H9 (cell line): ENCODE measurements at regions not wholly inside any gene's neighbourhood (a gene's known extent, or its start where the extent isn't known, plus 50 kb on each side); places are given as distances from the start of the nearest gene placed in this dataset.

Experiments
- DNase-seq: peaks from one replicate; pipeline ENCODE4 v3.0.0-alpha.2; 2017
- H2AFZ ChIP-seq: one replicate; pipeline ENCODE4 v1.6.1; 2013; ENCODE audit warnings: mild to moderate bottlenecking, low read length, control low read depth, moderate library complexity
- H2AK5ac ChIP-seq: 2 replicates; pipeline ENCODE4 v1.6.1; 2013; ENCODE audit warnings: low read length, control low read depth, mixed read lengths; ENCODE audit not compliant: insufficient read length
- H2BK120ac ChIP-seq: one replicate; pipeline ENCODE4 v1.6.1; 2013; ENCODE audit warnings: low read depth, mild to moderate bottlenecking, low read length, control low read depth, inconsistent platforms; ENCODE audit not compliant: poor library complexity, severe bottlenecking
- H2BK12ac ChIP-seq: 2 replicates; pipeline ENCODE4 v1.6.1; 2013; ENCODE audit warnings: low read length, control low read depth, mixed read lengths, low read depth; ENCODE audit not compliant: insufficient read length
- H2BK15ac ChIP-seq: 2 replicates; pipeline ENCODE4 v1.6.1; 2013; ENCODE audit warnings: low read depth, low read length, control low read depth
- H2BK20ac ChIP-seq: one replicate; pipeline ENCODE4 v1.6.1; 2013; ENCODE audit warnings: low read depth, mild to moderate bottlenecking, low read length, control low read depth, inconsistent platforms; ENCODE audit not compliant: poor library complexity, severe bottlenecking
- H2BK5ac ChIP-seq: 2 replicates; pipeline ENCODE4 v1.6.1; 2013; ENCODE audit warnings: low read length, control low read depth, mixed read lengths; ENCODE audit not compliant: insufficient read length
- H3K14ac ChIP-seq: 2 replicates; pipeline ENCODE4 v1.6.1; 2013; ENCODE audit warnings: low read length, control low read depth; ENCODE audit not compliant: insufficient read depth
- H3K18ac ChIP-seq: 2 replicates; pipeline ENCODE4 v1.6.1; 2013; ENCODE audit warnings: low read depth, mild to moderate bottlenecking, mixed read lengths, low read length, control low read depth; ENCODE audit not compliant: insufficient read length
- H3K23ac ChIP-seq: 2 replicates; pipeline ENCODE4 v1.6.1; 2013; ENCODE audit warnings: low read length, control low read depth, mixed read lengths, low read depth; ENCODE audit not compliant: insufficient read length
- H3K23me2 ChIP-seq: 2 replicates; pipeline ENCODE4 v1.6.1; 2013; ENCODE audit warnings: low read depth, mild to moderate bottlenecking, mixed read lengths, low read length, control low read depth; ENCODE audit not compliant: insufficient read length, poor library complexity, severe bottlenecking
- H3K27ac ChIP-seq: 2 replicates; pipeline ENCODE4 v1.5.1; 2013; ENCODE audit warnings: low read length, control low read depth, mixed read lengths, low read depth; ENCODE audit not compliant: insufficient read length
- H3K27me3 ChIP-seq: 2 replicates; pipeline ENCODE4 v1.6.1; 2013; ENCODE audit warnings: low read length, control low read depth, inconsistent platforms; ENCODE audit not compliant: insufficient read depth
- H3K4ac ChIP-seq: 2 replicates; pipeline ENCODE4 v1.6.1; 2013; ENCODE audit warnings: low read depth, mild to moderate bottlenecking, control low read depth, inconsistent platforms, low read length, moderate library complexity
- H3K4me1 ChIP-seq: 2 replicates; pipeline ENCODE4 v1.6.1; 2013; ENCODE audit warnings: low read length, control low read depth, inconsistent platforms; ENCODE audit not compliant: insufficient read depth
- H3K4me2 ChIP-seq: 2 replicates; pipeline ENCODE4 v1.6.1; 2013; ENCODE audit warnings: low read length, control low read depth, mixed read lengths; ENCODE audit not compliant: insufficient read length, insufficient read depth
- H3K56ac ChIP-seq: 2 replicates; pipeline ENCODE4 v1.6.1; 2013; ENCODE audit warnings: low read depth, mild to moderate bottlenecking, mixed read lengths, low read length, control low read depth; ENCODE audit not compliant: insufficient read length
- H3K79me1 ChIP-seq: 2 replicates; pipeline ENCODE4 v1.6.1; 2013; ENCODE audit warnings: low read depth, mild to moderate bottlenecking, moderate library complexity, low read length, control low read depth, inconsistent platforms; ENCODE audit not compliant: insufficient read depth, poor library complexity, severe bottlenecking
- H3K79me2 ChIP-seq: 2 replicates; pipeline ENCODE4 v1.6.1; 2013; ENCODE audit warnings: low read length, control low read depth, inconsistent platforms; ENCODE audit not compliant: insufficient read depth
- H3K9ac ChIP-seq: 2 replicates; pipeline ENCODE4 v1.6.1; 2013; ENCODE audit warnings: low read length, control low read depth, mixed read lengths; ENCODE audit not compliant: insufficient read length; ENCODE audit errors: extremely low read depth
- H3K9me3 ChIP-seq: one replicate; pipeline ENCODE4 v1.6.1; 2013; ENCODE audit warnings: low read depth, low read length, inconsistent platforms; ENCODE audit not compliant: control insufficient read depth
- H3T11ph ChIP-seq: one replicate; pipeline ENCODE4 v1.6.1; 2013; ENCODE audit warnings: mild to moderate bottlenecking, low read length, control low read depth, inconsistent platforms
- H4K20me1 ChIP-seq: one replicate; pipeline ENCODE4 v1.6.1; 2013; ENCODE audit not compliant: control insufficient read depth, insufficient read length, insufficient read depth
- H4K5ac ChIP-seq: 2 replicates; pipeline ENCODE4 v1.6.1; 2013; ENCODE audit warnings: low read depth, mild to moderate bottlenecking, mixed read lengths, low read length, control low read depth; ENCODE audit not compliant: insufficient read length
- H4K8ac ChIP-seq: replicated peaks from 2 replicates; pipeline ENCODE4 v1.6.1; 2013; ENCODE audit warnings: low read length, control low read depth, mixed read lengths, low read depth; ENCODE audit not compliant: insufficient read length
- H4K91ac ChIP-seq: 2 replicates; pipeline ENCODE4 v1.6.1; 2013; ENCODE audit warnings: low read depth, mild to moderate bottlenecking, moderate library complexity, mixed read lengths, low read length, control low read depth; ENCODE audit not compliant: insufficient read length
- H3K27ac Mint-ChIP-seq, 3 experiments: 2 replicates in 2 of 3; 3 replicates in 1 of 3; pipeline ENCODE4 v1.8.0; 2020 to 2021; ENCODE audit warnings: mixed read lengths in 3 of 3, mild to moderate bottlenecking in 1 of 3, moderate library complexity in 1 of 3
- H3K27me3 Mint-ChIP-seq: 2 replicates; pipeline ENCODE4 v1.8.0; 2021; ENCODE audit warnings: low read depth, mild to moderate bottlenecking, moderate library complexity, mixed read lengths
- H3K36me3 Mint-ChIP-seq, 3 experiments: 2 replicates in 2 of 3; 3 replicates in 1 of 3; pipeline ENCODE4 v1.8.0; 2020 to 2021; ENCODE audit warnings: low read depth in 3 of 3, mixed read lengths in 3 of 3; ENCODE audit not compliant: insufficient read depth in 1 of 3
- H3K4me1 Mint-ChIP-seq, 2 experiments: 2 replicates each; pipeline ENCODE4 v1.8.0; 2020; ENCODE audit warnings: mixed read lengths in 2 of 2
- H3K4me3 Mint-ChIP-seq, 2 experiments: 2 replicates in 1 of 2; 3 replicates in 1 of 2; pipeline ENCODE4 v1.8.0; 2020 to 2021; ENCODE audit warnings: mild to moderate bottlenecking in 2 of 2, mixed read lengths in 2 of 2, moderate library complexity in 1 of 2
- H3K9me3 Mint-ChIP-seq, 2 experiments: 2 replicates in 1 of 2; 3 replicates in 1 of 2; pipeline ENCODE4 v1.8.0; 2020; ENCODE audit warnings: mild to moderate bottlenecking in 2 of 2, mixed read lengths in 2 of 2, moderate library complexity in 1 of 2
- CTCF ChIP-seq: fragments of 200-600 bp; sonication (generic); conservative IDR thresholded peaks from 3 replicates; pipeline ENCODE4 v1.8.0; 2021; ENCODE audit warnings: antibody characterized with exemption, mild to moderate bottlenecking
- WGBS: extraction: QIAGEN DNeasy Blood & Tissue Kit; methylation state at CpG from one replicate; pipeline ENCODE4 v1.1.7; 2013; ENCODE audit warnings: missing lambda C conversion rate, low lambda C conversion rate, mixed read lengths; ENCODE audit not compliant: insufficient read length; ENCODE audit errors: extremely low coverage; 5-methylcytosine and 5-hydroxymethylcytosine counted together

GRCh38 chr10:128221807-128222206 is 95.6 kb upstream of the MKI67 start:
- no peak overlapping the region for H3K23ac ChIP-seq
- no peaks in the 10 kb centered on the region for H4K20me1 ChIP-seq
- H2BK5ac ChIP-seq: no peak overlapping the region
- no CpG with 5 or more reads among the region's 9 CpGs for WGBS
- no peak for TF ChIP-seq CTCF
- no peak overlapping the region for H3K18ac ChIP-seq
- no peak overlapping the region for H3K56ac ChIP-seq
- no peak overlapping the region for H4K91ac ChIP-seq
- no peak overlapping the region for H4K8ac ChIP-seq
- H3K23me2 ChIP-seq: no peaks in the 10 kb centered on the region
- 0 out of 2 replicates have a peak, but pooled peaks cover 1% of the 10 kb centered on the region for H3K4me1 ChIP-seq
- no peaks in the 10 kb centered on the region for H3K27me3 ChIP-seq
- H3K9me3 ChIP-seq: no peaks in the 10 kb centered on the region
- Mint-ChIP-seq H3K4me3 (no peak overlapping the region), H3K4me1 (peaks cover 14 to 19% of the 10 kb centered on the region in 2 experiments), H3K27me3 (no peaks in the 10 kb centered on the region; the same call in none of the 2 replicates), H3K36me3 (no peaks in the 10 kb centered on the region), H3K9me3 (peaks cover 2 to 11% of the 10 kb centered on the region in 2 experiments; a peak in 4 of 5 replicates), H3K27ac (no peak overlapping the region)
- H3K4me2 ChIP-seq: no peak overlapping the region
- no peak overlapping the region for H3K27ac ChIP-seq
- no peak overlapping the region for H3K4ac ChIP-seq
- no peaks in the 10 kb centered on the region for H3K79me1 ChIP-seq
- H3K14ac ChIP-seq: no peak overlapping the region
- H2AK5ac ChIP-seq: no peak overlapping the region
- no peaks in the 10 kb centered on the region for H3K79me2 ChIP-seq
- no peak overlapping the region for H3T11ph ChIP-seq
- H2BK12ac ChIP-seq: no peak overlapping the region
- H2BK120ac ChIP-seq: no peak overlapping the region
- no peak for DNase-seq
- H2BK20ac ChIP-seq: no peak overlapping the region
- H3K9ac ChIP-seq: no peak overlapping the region
- no peak overlapping the region for H2AFZ ChIP-seq
- H2BK15ac ChIP-seq: no peak overlapping the region
- H4K5ac ChIP-seq: no peak overlapping the region
